NCI-H1105 (cell line): ENCODE measurements at regions not wholly inside any gene's neighbourhood (a gene's known extent, or its start where the extent isn't known, plus 50 kb on each side); places are given as distances from the start of the nearest gene placed in this dataset.
A peak's percentile ranks its signal among the peaks of the same experiment; 100 is the strongest.

Source experiments
- DNase-seq: peaks from one replicate; lab custom pipeline; 2025; lab: John Stamatoyannopoulos, UW

- peak; percentile 90 for DNase-seq
These were observed 53.7 kb upstream of the KDM4C start for GRCh38 chr9:6703898-6704639.

- DNase-seq = no peak
These were observed 55.1 kb upstream of the KDM4C start for GRCh38 chr9:6702707-6703106.

- no peak for DNase-seq
These were observed 50.6 kb upstream of the GLDC start for GRCh38 chr9:6696178-6696577.

- no peak for DNase-seq
These were observed 49.7 kb upstream of the GLDC start for GRCh38 chr9:6695121-6695814.
